DMS 273 (cell line): ENCODE measurements at regions not wholly inside any gene's neighbourhood (a gene's known extent, or its start where the extent isn't known, plus 50 kb on each side); places are given as distances from the start of the nearest gene placed in this dataset.

ENCODE experiments used
- DNase-seq: peaks from one replicate; lab custom pipeline; 2025; ENCODE audit not compliant: unreplicated experiment; lab: John Stamatoyannopoulos, UW

DNA sequence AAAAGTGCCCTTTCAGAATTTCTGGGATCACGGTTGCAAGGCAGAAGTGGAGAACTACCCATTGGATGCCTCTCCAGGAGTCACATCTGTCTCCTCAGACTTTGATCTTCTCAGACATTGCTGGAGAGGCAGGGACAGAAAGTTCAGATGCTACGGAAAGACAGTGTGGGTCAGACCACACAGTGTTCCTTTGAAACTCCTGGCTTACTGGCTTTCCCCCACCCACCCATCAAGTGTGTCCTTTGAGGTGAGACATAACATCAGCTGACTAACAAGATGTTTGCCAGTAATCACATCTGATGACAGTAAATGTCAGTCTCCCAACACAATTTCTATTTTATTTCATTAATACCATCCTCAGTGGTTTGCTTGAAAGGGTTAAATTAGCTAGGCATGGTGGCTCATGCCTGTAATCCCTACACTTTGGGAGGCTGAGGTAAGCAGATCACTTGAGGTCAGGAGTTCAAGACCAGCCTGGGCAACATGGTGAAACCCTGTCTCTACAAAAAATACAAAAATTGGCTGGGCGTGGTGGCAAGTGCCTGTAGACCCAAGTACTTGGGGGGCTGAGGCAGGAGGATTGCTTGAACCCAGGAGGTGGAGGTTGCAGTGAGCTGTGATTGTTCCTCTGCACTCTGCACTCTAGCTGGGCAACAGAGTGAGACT, 67.2 kb upstream of the SNX9 start:
- DNase-seq, result no peak

GRCh38 chr6:157756708-157757429, 66.2 kb upstream of the SNX9 start:
- DNase-seq, result peak; percentile 92

- no peak for DNase-seq
These were observed 65.3 kb upstream of the SNX9 start for GRCh38 chr6:157757430-157758403.

GRCh38 chr6:157758516-157759023, 64.5 kb upstream of the SNX9 start:
- no peak for DNase-seq

- DNase-seq, result no peak
These were observed 64.0 kb upstream of the SNX9 start for GRCh38 chr6:157759028-157759427.

GRCh38 chr6:157760137-157760536, 62.9 kb upstream of the SNX9 start:
- no peak for DNase-seq

DNA sequence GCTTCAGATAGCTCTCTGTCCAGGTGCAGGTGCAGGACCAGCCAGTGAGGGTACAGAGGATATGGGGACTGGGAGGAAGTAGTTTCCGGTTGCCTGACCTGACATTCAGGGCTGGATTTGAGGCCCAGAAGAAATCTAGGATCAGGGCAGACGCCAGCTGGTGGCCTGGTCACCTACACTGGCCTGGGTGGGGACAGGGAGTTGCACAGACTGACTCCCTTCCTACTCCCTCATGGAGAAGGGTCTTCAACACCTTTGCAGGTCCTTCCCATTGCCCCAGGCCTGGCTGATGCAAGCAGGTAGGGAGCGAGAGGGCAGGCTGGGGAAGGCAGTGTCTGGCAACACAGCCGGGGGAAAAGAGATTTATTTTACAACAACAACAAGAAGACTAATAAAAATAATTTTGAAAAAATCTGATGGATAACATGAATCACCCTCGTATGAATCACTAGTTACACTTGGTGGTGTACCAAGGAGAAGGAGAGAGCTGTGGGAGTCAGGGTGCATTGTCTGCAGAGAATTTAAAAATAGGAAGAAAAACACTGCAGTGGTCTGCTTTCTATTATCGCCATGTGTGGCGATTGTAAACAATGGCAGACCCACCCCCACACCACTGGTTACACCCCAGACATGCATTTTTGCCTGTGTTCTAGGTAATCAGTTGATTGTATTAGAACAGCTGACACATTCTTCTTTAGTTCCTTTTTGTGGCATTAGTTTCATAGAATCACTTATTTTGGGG, 62.3 kb upstream of the SNX9 start:
- no peak for DNase-seq

DNA sequence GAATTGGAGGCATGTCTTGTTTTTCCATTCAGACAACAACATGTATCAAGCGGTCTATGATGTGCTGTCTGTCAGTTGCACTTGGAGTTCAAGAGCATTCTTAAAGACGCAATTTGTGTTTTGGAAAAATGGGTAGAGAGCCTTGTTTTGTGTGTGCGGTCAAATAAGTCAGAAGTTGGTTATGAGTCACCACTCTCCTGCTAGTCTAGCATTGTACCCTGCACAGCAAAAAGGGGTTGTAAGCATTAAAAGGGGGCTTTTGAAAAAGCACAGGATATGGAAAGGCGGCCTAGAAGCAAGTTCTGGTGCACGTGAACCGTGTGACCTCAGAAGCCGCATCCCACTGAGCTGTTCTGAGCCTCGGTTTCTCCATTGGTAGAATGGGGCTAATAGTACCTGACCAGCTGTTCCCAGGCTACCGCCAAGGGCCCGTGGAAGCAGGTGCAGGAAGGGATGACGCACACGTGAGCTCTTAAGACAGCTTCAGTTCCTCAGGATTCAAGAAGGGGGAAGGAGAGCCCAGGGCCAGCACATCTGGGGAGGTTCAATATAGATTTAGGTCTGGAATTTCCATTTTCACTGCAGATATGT, 61.6 kb upstream of the SNX9 start:
- DNase-seq, result no peak

DNA sequence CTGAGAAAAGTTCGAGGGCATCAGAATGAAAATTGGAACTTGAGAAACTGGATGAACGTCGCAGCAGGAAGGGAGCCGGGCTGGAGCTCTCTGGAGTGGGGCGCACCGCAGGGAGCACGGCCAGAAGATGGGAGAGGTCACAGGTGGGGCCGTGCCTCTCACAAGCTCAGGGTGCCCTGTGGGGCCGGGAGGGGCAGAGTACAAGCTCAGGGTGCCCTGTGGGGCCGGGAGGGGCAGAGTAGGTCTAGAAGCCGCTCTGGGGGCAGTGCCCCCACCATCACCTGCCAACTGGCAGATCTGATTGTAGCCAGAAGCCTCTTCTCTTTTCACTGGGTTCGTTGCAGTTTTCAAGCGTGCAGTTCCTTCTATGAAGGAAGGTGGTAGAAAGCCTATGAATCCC, 61.1 kb upstream of the SNX9 start:
- DNase-seq, result no peak

DNA sequence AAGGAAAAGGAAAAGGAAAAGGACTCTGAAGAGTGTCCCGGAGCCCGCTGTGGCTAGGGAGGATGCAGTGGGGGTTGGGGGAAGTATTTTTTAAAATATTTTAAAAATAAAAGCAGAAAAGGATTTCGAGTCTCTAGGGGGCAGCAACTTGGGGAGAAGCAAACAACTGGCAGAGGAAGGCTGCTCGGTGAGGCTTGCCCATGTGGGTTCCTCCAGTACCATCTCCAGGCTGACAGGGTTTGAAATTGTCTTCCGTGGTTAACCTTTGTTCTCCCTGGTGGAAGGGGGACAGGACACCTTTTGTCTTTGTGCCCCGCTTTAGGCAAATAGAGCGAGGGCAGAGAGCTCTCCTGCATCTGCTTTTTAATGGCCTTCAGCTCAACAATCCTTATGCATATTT, 60.4 kb upstream of the SNX9 start:
- DNase-seq, result no peak

DNA sequence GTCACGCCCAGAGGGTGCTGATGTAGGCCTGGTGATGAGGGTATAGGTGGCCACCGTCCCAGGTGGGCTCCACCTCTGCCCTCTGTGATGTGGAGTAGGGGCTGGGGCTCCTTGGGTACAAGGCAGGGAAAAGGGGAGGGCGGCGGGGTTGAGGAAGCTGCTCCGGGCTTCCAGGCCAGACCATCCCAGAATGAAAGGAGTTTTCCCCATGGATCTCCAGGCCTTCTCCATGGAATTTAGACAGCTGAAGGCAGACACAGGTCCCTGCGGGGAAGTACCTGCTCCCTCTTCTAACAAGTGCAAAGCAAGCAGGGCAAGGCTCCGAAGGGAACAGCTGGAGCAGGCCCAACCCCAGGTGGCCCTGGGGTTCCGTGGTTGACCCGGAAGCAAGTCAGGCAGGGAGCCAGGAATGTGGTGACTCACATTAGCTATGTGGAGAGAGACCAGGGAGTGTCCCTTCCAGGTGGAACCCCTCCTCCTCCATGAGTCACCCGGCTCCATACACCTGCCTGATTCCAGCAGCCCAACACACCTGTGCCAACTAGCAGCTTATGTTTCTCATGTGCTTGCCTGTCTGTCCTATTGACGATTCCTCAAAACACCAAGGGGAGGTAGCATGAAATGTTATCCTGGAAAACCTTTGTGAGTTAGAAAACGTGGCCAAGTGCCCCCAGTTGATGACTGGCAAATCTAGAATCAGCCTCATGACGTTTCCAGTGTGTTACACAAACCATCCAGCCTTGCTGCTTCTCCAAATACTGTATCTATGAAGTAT, 59.7 kb upstream of the SNX9 start:
- peak; percentile 62 for DNase-seq

DNA sequence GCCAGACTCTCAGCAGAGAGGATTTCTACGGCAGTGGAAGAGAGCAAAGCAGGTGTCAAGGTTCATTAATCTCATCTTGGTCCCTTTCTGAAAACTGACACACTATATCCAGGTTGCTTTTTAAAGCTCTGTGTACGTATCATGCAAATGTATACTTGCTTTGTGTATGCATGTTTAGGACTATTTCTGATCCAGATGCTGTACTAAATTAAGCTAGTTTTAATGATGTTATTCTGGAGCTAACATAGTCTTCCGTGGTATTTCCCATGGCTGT, 59.2 kb upstream of the SNX9 start:
- DNase-seq, result no peak

- DNase-seq, result peak; percentile 33
These were observed 58.6 kb upstream of the SNX9 start for GRCh38 chr6:157764178-157765068.

DNA sequence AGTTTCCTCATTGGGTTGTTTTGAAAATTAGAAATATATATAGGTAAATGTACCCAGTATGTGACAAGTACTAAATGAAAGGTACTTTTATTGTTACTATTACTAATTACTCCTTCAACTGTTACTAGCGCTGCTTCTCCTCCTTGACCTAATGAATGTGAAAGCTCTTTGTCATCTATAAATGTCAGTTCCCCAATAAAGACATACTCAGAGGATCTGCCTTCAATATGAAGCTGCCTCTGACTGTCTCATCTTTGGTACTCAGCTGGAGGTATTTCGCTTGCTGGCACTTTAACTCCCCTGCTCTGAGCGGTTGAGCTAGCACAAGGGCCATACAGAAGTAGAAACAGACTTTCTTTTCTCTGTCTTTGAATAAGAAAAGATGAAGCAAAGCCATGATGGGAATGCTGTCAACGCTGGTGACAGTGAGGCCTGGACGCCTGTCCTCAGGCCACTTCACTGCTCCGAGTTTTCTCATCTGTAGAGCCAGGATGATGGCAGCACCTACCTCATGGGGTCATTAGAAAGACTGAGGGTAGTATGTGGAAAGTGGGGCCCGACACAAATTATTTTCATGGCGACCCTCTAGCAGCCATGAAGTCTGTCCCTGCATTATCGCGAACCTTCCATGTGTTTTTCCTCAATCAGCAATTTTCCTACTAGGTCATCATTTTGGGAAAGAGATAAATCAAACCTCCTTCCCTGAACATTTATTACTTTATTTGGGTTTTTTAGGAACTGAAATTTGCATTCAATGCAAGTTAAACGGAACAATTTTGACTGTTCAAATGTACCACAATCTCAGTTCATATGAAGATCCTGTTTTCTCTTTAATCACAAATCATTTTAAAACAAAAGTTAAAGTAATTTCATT, 55.9 kb upstream of the SNX9 start:
- DNase-seq, result no peak

DNA sequence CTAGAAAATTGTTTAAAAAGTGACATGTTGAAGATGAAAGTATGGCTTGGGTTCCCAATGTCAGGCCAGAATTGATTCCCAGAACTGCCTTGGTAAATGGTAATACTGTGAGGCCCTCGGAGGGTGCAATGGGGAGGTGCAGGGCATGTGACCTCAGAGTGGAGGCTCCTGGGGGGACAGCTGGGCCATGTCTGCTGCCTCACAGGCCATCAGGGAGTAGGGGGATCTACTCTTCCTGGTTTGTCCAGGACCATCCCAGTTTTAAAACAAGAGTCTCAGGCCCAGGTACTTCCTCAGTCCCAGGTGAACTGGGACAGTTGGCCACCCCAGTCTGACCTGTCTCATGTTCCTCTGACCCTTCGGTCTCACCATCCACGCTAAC, 55.3 kb upstream of the SNX9 start:
- no peak for DNase-seq

GRCh38 chr6:157768304-157768703, 54.7 kb upstream of the SNX9 start:
- no peak for DNase-seq

DNA sequence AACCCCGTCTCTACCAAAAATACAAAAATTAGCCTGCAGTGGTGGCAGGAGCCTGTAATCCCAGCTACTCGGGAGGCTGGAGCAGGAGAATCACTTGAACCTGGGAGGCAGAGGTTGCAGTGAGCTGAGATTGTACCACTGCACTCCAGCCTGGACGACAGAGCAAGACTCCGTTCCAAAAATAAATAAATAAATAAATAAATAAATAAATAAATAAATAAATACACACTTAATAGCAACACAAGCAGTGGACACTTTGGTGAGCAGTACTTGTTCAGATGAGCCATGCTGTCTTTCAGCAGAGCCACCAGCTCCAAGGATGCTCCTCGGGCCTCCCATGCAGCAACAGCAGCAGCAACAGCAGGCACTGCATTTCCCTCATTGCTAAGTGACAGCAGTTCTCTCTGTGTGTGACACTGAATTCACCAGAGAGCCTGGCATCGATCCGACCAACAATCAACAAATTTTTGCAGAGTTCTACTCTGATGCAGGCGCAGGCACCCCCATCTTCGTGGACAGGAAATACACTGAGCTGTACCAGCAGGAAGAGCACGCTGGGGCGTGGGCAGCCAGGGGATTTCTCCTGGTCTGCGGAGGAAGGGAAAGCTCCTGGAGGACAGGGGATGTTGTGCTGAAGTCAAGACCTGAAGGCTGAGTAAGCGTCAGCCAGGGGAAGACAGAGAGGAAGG, 54.0 kb upstream of the SNX9 start:
- no peak for DNase-seq
